Neural cell (in vitro differentiated cells): ENCODE measurements at regions not wholly inside any gene's neighbourhood (a gene's known extent, or its start where the extent isn't known, plus 50 kb on each side); places are given as distances from the start of the nearest gene placed in this dataset.

Source experiments
- EP300 ChIP-seq: fragments of 450-650 bp; conservative IDR thresholded peaks from 2 replicates; pipeline ENCODE4 v1.6.1; 2014; ENCODE audit warnings: antibody characterized with exemption, mild to moderate bottlenecking, moderate library complexity; ENCODE audit not compliant: poor library complexity, severe bottlenecking
- EZH2 ChIP-seq: fragments of 200-600, 300-800 bp; shearing (Covaris generic), sonication (generic); IDR thresholded peaks from 2 replicates; pipeline ENCODE4 v1.6.1; 2014; ENCODE audit warnings: antibody characterized with exemption, low read length, borderline replicate concordance, mild to moderate bottlenecking; ENCODE audit not compliant: insufficient read depth, poor library complexity, severe bottlenecking
- POLR2AphosphoS5 ChIP-seq: IDR thresholded peaks from 2 replicates; pipeline ENCODE4 v1.6.1; 2012
- SMC3 ChIP-seq: fragments of 450-650 bp; conservative IDR thresholded peaks from 2 replicates; pipeline ENCODE4 v1.6.1; 2014; ENCODE audit warnings: antibody characterized with exemption, mild to moderate bottlenecking, moderate library complexity; ENCODE audit not compliant: poor library complexity
- TAF1 ChIP-seq: IDR thresholded peaks from 2 replicates; pipeline ENCODE4 v1.6.1; 2012; ENCODE audit warnings: low read depth
- TF ChIP-seq, protein P1 (sequence below): fragments of 450-650 bp; IDR thresholded peaks from 2 replicates; pipeline ENCODE4 v1.5.1; 2014; ENCODE audit warnings: antibody characterized with exemption, mild to moderate bottlenecking, moderate library complexity; ENCODE audit not compliant: poor library complexity, severe bottlenecking
- TF ChIP-seq, protein P2 (sequence below): IDR thresholded peaks from 2 replicates; pipeline ENCODE4 v1.6.1; 2012; ENCODE audit warnings: borderline replicate concordance

DNA sequence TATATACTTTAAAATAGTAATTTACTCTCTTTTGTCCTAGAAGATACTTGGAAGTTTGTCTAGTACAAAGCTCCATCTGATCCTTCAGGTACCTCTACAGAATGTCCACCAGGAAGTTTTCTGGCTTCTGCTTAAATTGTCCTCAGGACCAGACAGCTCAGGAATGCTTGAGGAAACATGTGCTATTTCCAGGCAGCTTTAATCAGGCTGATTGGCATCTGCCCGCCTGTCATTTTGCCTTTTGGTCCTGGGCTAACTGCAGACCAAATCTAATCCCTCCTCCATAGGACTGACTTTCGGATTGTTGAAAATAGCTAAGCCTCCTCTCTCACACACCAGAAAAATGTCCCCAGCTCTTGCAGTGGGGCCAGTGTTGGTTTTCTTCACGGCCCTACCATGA lies 113.4 kb upstream of the RGMA start:
- TF ChIP-seq EZH2 = no peak
- TF ChIP-seq, protein P1, sequence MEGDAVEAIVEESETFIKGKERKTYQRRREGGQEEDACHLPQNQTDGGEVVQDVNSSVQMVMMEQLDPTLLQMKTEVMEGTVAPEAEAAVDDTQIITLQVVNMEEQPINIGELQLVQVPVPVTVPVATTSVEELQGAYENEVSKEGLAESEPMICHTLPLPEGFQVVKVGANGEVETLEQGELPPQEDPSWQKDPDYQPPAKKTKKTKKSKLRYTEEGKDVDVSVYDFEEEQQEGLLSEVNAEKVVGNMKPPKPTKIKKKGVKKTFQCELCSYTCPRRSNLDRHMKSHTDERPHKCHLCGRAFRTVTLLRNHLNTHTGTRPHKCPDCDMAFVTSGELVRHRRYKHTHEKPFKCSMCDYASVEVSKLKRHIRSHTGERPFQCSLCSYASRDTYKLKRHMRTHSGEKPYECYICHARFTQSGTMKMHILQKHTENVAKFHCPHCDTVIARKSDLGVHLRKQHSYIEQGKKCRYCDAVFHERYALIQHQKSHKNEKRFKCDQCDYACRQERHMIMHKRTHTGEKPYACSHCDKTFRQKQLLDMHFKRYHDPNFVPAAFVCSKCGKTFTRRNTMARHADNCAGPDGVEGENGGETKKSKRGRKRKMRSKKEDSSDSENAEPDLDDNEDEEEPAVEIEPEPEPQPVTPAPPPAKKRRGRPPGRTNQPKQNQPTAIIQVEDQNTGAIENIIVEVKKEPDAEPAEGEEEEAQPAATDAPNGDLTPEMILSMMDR = no peak
- TF ChIP-seq, protein P2, sequence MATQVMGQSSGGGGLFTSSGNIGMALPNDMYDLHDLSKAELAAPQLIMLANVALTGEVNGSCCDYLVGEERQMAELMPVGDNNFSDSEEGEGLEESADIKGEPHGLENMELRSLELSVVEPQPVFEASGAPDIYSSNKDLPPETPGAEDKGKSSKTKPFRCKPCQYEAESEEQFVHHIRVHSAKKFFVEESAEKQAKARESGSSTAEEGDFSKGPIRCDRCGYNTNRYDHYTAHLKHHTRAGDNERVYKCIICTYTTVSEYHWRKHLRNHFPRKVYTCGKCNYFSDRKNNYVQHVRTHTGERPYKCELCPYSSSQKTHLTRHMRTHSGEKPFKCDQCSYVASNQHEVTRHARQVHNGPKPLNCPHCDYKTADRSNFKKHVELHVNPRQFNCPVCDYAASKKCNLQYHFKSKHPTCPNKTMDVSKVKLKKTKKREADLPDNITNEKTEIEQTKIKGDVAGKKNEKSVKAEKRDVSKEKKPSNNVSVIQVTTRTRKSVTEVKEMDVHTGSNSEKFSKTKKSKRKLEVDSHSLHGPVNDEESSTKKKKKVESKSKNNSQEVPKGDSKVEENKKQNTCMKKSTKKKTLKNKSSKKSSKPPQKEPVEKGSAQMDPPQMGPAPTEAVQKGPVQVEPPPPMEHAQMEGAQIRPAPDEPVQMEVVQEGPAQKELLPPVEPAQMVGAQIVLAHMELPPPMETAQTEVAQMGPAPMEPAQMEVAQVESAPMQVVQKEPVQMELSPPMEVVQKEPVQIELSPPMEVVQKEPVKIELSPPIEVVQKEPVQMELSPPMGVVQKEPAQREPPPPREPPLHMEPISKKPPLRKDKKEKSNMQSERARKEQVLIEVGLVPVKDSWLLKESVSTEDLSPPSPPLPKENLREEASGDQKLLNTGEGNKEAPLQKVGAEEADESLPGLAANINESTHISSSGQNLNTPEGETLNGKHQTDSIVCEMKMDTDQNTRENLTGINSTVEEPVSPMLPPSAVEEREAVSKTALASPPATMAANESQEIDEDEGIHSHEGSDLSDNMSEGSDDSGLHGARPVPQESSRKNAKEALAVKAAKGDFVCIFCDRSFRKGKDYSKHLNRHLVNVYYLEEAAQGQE = no peak
- TF ChIP-seq EP300 = no peak
- TF ChIP-seq SMC3 = no peak
- TF ChIP-seq TAF1 = no peak
- no peak for TF ChIP-seq POLR2AphosphoS5
